ENCODE measurements at regions not wholly inside any gene's neighbourhood (a gene's known extent, or its start where the extent isn't known, plus 50 kb on each side); places are given as distances from the start of the nearest gene placed in this dataset.

DNA sequence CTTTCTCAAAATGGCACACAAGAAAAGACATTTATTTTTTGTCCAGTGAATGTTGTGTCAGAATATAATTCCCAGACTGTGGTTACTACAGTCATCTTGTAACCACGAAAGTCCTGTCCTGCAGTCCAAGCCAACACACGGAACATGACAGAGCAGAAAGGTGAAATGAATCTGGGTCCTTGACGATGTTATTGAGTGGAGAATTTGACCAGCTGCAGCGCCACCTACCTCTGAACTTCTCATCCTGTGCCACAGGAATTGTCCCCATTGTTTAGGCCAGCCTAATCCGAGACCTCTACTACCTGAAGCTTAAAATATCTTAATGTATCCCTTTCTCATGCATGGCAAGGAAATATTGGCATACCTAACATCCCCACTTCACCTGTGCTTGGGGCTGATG lies 64.1 kb upstream of the OTX2 start:
- TF ChIP-seq, protein P1, sequence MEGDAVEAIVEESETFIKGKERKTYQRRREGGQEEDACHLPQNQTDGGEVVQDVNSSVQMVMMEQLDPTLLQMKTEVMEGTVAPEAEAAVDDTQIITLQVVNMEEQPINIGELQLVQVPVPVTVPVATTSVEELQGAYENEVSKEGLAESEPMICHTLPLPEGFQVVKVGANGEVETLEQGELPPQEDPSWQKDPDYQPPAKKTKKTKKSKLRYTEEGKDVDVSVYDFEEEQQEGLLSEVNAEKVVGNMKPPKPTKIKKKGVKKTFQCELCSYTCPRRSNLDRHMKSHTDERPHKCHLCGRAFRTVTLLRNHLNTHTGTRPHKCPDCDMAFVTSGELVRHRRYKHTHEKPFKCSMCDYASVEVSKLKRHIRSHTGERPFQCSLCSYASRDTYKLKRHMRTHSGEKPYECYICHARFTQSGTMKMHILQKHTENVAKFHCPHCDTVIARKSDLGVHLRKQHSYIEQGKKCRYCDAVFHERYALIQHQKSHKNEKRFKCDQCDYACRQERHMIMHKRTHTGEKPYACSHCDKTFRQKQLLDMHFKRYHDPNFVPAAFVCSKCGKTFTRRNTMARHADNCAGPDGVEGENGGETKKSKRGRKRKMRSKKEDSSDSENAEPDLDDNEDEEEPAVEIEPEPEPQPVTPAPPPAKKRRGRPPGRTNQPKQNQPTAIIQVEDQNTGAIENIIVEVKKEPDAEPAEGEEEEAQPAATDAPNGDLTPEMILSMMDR (IDR thresholded peaks at IDR 0.05; ENCODE audit: borderline replicate concordance, insufficient read depth, low read depth, low read length): peak; percentile 54
- H3K4me3 ChIP-seq (ENCODE audit: low read depth, low read length): no peak overlapping the region

DNA sequence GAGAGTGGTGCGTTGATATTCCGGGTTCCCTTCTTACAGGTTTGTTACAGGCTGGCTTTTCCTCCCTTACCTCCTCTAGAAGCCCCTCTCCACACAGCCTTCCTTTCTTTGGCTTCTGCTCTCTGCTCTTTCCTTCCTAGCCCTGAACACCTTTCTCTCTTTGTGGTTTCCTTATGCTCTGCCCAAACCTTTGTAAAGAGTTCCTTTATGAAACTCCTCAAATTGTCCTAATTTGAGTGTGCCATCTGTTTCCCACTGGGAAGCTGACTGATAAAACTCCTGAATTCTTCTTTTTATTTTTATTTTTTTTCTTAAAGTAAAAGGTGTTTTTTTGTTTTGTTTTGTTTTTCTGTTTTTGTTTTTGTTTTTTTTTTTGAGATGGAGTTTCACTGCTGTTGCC lies 60.1 kb upstream of the OTX2 start:
- no peak overlapping the region for H3K4me3 ChIP-seq (ENCODE audit: low read depth, low read length)
- TF ChIP-seq, protein P1 (IDR thresholded peaks at IDR 0.05; ENCODE audit: borderline replicate concordance, insufficient read depth, low read depth, low read length): no peak

DNA sequence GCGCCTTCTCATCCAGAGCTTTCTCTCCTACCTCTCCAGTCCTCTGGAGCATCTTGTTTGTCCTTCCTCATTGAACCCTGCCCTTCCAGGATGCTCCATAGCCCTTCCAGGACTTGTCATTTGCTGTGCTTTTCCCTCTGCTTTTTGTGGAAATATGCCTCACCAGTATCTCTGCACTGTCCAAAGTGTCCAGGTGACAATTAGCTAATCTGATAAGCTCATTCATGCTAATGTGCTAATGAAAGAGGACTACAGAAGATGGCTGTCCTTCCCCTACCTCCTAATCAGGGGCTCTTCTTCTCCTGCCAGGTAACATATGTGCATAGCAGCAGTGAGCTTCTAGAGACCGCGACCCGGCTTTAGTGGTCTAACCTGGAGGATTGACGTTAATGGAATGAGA lies 58.4 kb upstream of the OTX2 start:
- no peak overlapping the region for H3K4me3 ChIP-seq (ENCODE audit: low read depth, low read length)
- TF ChIP-seq, protein P1 (IDR thresholded peaks at IDR 0.05; ENCODE audit: borderline replicate concordance, insufficient read depth, low read depth, low read length): no peak

DNA sequence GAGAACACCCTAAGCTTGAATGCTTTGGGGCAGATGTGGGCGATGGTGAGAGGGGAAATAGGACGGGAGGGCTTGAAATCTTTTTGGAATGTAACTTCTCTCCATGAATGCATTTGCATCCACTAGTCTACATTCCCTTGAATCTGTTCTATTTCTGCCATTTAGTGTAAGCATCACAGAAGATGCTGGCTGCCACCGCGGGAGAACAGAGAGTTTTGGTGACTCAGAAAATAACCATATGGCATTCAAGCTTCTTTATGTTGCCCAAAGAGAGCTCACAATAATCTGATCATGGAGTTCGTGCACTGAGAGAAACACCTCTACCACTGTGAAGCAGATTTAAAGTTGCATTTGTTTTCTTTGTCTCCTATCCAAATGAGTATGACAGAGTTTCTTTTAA lies 52.6 kb upstream of the OTX2 start:
- H3K4me3 ChIP-seq (ENCODE audit: low read depth, low read length): no peak overlapping the region
- TF ChIP-seq, protein P1 (IDR thresholded peaks at IDR 0.05; ENCODE audit: borderline replicate concordance, insufficient read depth, low read depth, low read length): no peak

DNA sequence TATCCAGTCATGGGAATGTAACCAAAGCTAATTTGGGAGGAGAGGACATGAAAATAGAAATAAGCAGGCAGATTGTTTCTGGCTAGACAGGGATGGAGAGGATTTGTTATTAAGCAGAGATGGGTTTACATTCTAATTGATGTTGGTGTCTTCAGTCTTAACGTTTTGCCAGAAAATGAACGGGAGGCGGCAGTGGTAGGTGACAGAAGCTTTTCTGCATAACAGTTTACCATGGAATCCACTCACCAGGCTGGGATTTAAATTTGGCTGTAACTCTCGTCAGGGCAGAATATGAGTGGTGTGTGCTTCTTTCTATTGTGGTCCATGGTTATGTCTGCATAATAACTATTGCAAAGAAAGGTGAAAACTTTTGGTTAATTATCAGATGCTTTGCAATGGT lies 50.2 kb upstream of the OTX2 start:
- no peak overlapping the region for H3K4me3 ChIP-seq (ENCODE audit: low read depth, low read length)
- TF ChIP-seq, protein P1 (IDR thresholded peaks at IDR 0.05; ENCODE audit: borderline replicate concordance, insufficient read depth, low read depth, low read length): no peak

Measured in GM12875 (cell line).